Heart right ventricle (tissue), 16 donors: ENCODE measurements at regions not wholly inside any gene's neighbourhood (a gene's known extent, or its start where the extent isn't known, plus 50 kb on each side); places are given as distances from the start of the nearest gene placed in this dataset.
"Not testable (repeated sequence)": the region's sequence is repeated elsewhere in the genome, so short reads cannot be mapped to it uniquely, and the experiment has no call there.

ENCODE experiments used
- ATAC-seq, 8 donors: fragments of 200-7000 bp; cut with Tn5 transposase; one replicate each; pipeline ENCODE4 v1.9.1; 2020; ENCODE audit warnings: mild to moderate bottlenecking in 8 of 8, moderate library complexity in 8 of 8, moderate number of reproducible peaks in 1 of 8
- DNase-seq, 2 donors: peaks; one replicate each; pipeline ENCODE4 v3.0.0-alpha.2; 2020
- H3K27ac ChIP-seq, 10 donors: fragments of 200-600 bp; sonication (generic) in 2 of 10; one replicate each; pipeline versions ENCODE4 v1.5.0 to v1.8.0; 2020 to 2022; ENCODE audit warnings: mild to moderate bottlenecking in 3 of 10
- H3K27me3 ChIP-seq, 7 donors: fragments of 200-600 bp; one replicate each; pipeline ENCODE4 v1.8.0; 2021 to 2022; ENCODE audit warnings: mild to moderate bottlenecking in 2 of 7
- H3K36me3 ChIP-seq, 9 donors: fragments of 200-600 bp; sonication (generic) in 1 of 9; one replicate each; pipeline versions ENCODE4 v1.5.0 to v1.8.0; 2020 to 2022; ENCODE audit warnings: mild to moderate bottlenecking in 2 of 9
- H3K4me1 ChIP-seq, 9 donors: fragments of 200-600 bp; sonication (generic) in 1 of 9; one replicate each; pipeline versions ENCODE4 v1.5.0 to v1.8.0; 2020 to 2022; ENCODE audit warnings: mild to moderate bottlenecking in 4 of 9
- H3K4me3 ChIP-seq, 10 donors: fragments of 200-600 bp; sonication (generic) in 2 of 10; one replicate each; pipeline versions ENCODE4 v1.5.0 to v1.8.0; 2020 to 2022; ENCODE audit warnings: mild to moderate bottlenecking in 7 of 10, moderate library complexity in 2 of 10
- H3K9me3 ChIP-seq, 11 donors: fragments of 200-600 bp in 10 of 11; sonication (generic) in 2 of 11; one replicate each; pipeline versions ENCODE4 v1.5.0 to v1.8.0; 2013 to 2022; ENCODE audit warnings: mild to moderate bottlenecking in 2 of 11, control low read depth in 1 of 11, moderate library complexity in 1 of 11
- WGBS, 2 donors: extraction: QIAGEN DNeasy Blood & Tissue Kit; methylation state at CpG; one replicate each; pipeline ENCODE4 v1.1.7; 2013; ENCODE audit warnings: inconsistent platforms in 1 of 2; 5-methylcytosine and 5-hydroxymethylcytosine counted together
- intact Hi-C, 10 donors: fragments of 100-400 bp; cut with DNase I; formaldehyde crosslinking; loops; one replicate each; pipeline versions ENCODE4 v1.11.1 to v1.14.2; 2022
- TF ChIP-seq, protein P1 (sequence below), 9 donors: fragments of 200-600 bp; sonication (generic) in 2 of 9; IDR thresholded peaks; one replicate each; pipeline versions ENCODE4 v1.5.0 to v1.8.0; 2021 to 2022; ENCODE audit warnings: antibody characterized with exemption in 9 of 9, mild to moderate bottlenecking in 5 of 9, moderate library complexity in 1 of 9
- donor health status: Arrhythmogenic right ventricular cardiomyopathy.
- donor health status: ischemic (EF 13 %, LVEDD 7.1; RV severe dilation, severe dysfunction).
- donor health status: healthy with polysubstance abuse.
- donor health status: DM: no; HTN: yes; CAD: no.
- donor health status: DM: no; HTN: no; CAD: no.
- donor health status: ischemic (EF 25% LVEDD 6.9; RV normal size, moderate dysfunction).
- donor health status: ischemic (EF 25% LVEDD 5.7; RV mildly dilated, moderate dysfunction).
- donor health status: healthy.
- donor health status: DM: yes; HTN: yes; CAD: no.
- donor health status: Ischemic cardiomyopathy.
- donor health status: ischemic (EF 35%, LVEDD 5.7; RV mildly dilated, moderate dysfunction).
- donor health status: nonischemic (EF 11% LVEDD 7.7; RV severe dilation, severe dysfunction).
- donor health status: DM: yes; HTN: yes; CAD: no.
- donor health status: PGD.
- donor health status: ischemic (EF 29% LVEDD 5.4; RV normal size, mild dysfunction).
- donor health status: nonischemic (EF 23%, LVEDD 6.1; RV moderate dilation, normal function).

- no peaks in the 10 kb centered on the region for H3K36me3 ChIP-seq
- WGBS, 2 donors, result 63 to 66% methylated on average over 3 of the region's 3 CpGs
- intact Hi-C loops, result no loop called here
- H3K9me3 ChIP-seq, result peaks cover 0 to 26% (median 8%) of the 10 kb centered on the region in 11 donors
- no peak overlapping the region for H3K4me3 ChIP-seq
- no peaks in the 10 kb centered on the region for H3K4me1 ChIP-seq
- ATAC-seq, result peak in 3 of 8 donors; percentile 9 to 50 (median 29)
- no peak for DNase-seq
- H3K27me3 ChIP-seq, result no peaks in the 10 kb centered on the region
- H3K27ac ChIP-seq, result no peak overlapping the region
- TF ChIP-seq, protein P1, sequence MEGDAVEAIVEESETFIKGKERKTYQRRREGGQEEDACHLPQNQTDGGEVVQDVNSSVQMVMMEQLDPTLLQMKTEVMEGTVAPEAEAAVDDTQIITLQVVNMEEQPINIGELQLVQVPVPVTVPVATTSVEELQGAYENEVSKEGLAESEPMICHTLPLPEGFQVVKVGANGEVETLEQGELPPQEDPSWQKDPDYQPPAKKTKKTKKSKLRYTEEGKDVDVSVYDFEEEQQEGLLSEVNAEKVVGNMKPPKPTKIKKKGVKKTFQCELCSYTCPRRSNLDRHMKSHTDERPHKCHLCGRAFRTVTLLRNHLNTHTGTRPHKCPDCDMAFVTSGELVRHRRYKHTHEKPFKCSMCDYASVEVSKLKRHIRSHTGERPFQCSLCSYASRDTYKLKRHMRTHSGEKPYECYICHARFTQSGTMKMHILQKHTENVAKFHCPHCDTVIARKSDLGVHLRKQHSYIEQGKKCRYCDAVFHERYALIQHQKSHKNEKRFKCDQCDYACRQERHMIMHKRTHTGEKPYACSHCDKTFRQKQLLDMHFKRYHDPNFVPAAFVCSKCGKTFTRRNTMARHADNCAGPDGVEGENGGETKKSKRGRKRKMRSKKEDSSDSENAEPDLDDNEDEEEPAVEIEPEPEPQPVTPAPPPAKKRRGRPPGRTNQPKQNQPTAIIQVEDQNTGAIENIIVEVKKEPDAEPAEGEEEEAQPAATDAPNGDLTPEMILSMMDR (IDR thresholded peaks at IDR 0.05), result no peak
These were observed 554.5 kb downstream of the STIM2 start for GRCh38 chr4:27414887-27415731.

GRCh38 chr4:27428661-27429060 lies 568.0 kb downstream of the STIM2 start:
- H3K4me1 ChIP-seq, result peaks cover 0 to 5% (median 0%) of the 10 kb centered on the region in 9 donors
- TF ChIP-seq, protein P1 (IDR thresholded peaks at IDR 0.05), result no peak
- peaks cover 0 to 15% (median 0%) of the 10 kb centered on the region in 11 donors for H3K9me3 ChIP-seq
- WGBS, 2 donors, result 33 to 50% methylated on average over 1 of the region's 1 CpG
- H3K27me3 ChIP-seq, result no peaks in the 10 kb centered on the region
- H3K4me3 ChIP-seq, result no peak overlapping the region
- intact Hi-C loops, result no loop called here
- ATAC-seq (no peak), DNase-seq (no peak)
- H3K27ac ChIP-seq, result no peak overlapping the region
- no peaks in the 10 kb centered on the region for H3K36me3 ChIP-seq

- WGBS, 2 donors, result 44 to 53% methylated on average over 5 of the region's 5 CpGs
- intact Hi-C loops, result no loop called here
- peak in 1 of 2 donors; percentile 33 for DNase-seq
These were observed 568.8 kb downstream of the STIM2 start for GRCh38 chr4:27429364-27429871.

DNA sequence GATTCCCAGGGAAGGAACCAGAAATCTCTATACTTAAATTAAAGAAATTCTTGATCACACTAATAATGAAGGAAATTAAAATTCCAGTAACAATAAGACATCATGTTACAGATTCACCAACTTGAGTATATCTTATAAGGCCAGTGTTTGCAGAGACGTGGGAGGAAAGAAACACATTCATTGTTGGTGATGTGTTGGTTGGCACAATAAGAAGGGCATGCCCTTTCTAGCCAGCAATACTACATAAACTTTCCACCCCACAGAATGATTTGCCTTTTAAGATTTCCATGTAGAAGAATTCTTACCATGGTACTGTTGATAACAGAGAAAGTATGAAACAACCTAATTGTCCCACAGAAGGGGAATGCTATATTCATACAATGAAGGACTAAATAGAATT lies 581.5 kb downstream of the STIM2 start:
- Histone ChIP-seq H3K9me3 (no peaks in the 10 kb centered on the region), H3K27me3 (no peaks in the 10 kb centered on the region), H3K36me3 (no peaks in the 10 kb centered on the region), H3K4me1 (no peaks in the 10 kb centered on the region), H3K27ac (no peak overlapping the region), H3K4me3 (no peak overlapping the region)
- no peak for ATAC-seq
- TF ChIP-seq, protein P1 (IDR thresholded peaks at IDR 0.05), result no peak
- DNase-seq, result no peak
- intact Hi-C loops, result no loop called here
- WGBS, 2 donors, result 75 to 76% methylated on average over 1 of the region's 1 CpG

More at GRCh38 chr4:27429364-27429871, 568.8 kb downstream of the STIM2 start:
- Histone ChIP-seq H3K36me3 (no peaks in the 10 kb centered on the region), H3K4me1 (peaks cover 0 to 5% (median 0%) of the 10 kb centered on the region in 9 donors), H3K4me3 (no peak overlapping the region), H3K27ac (no peak overlapping the region), H3K9me3 (peaks cover 0 to 19% (median 0%) of the 10 kb centered on the region in 11 donors), H3K27me3 (no peaks in the 10 kb centered on the region)
- TF ChIP-seq, protein P1 (IDR thresholded peaks at IDR 0.05), result no peak
- peak; percentile 67 to 97 (median 93) for ATAC-seq

DNA sequence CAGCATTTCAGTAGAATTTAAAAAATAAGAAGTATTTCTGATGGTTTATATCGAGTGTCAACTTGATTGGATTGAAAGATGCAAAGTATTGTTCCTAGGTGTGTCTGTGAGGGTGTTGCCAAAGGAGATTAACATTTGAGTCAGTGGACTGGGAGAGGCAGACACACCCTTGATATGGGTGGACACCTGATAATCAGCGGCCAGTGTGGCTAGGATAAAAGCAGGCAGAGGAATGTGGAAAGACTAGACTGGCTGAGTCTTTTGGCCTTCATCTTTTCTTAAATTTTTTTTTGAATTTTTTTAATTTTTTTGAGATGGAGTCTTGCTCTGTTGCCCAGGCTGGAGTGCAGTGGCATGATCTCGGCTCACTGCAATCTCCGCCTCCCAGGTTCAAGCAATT lies 582.0 kb downstream of the STIM2 start:
- ATAC-seq, H3K36me3 ChIP-seq, H3K27me3 ChIP-seq, DNase-seq, H3K27ac ChIP-seq, intact Hi-C loops, H3K4me3 ChIP-seq, H3K9me3 ChIP-seq, H3K4me1 ChIP-seq: not testable (repeated sequence)
- 82 to 85% methylated on average over 4 of the region's 4 CpGs for WGBS, 2 donors
